SU-DHL-6 (cell line): ENCODE measurements at regions not wholly inside any gene's neighbourhood (a gene's known extent, or its start where the extent isn't known, plus 50 kb on each side); places are given as distances from the start of the nearest gene placed in this dataset.

Experiments used
- H2AFZ ChIP-seq: fragments of 200-600 bp; sonication (generic); 2 replicates; pipeline ENCODE4 v1.6.1; 2014; ENCODE audit warnings: low read depth, mild to moderate bottlenecking, moderate library complexity, mixed read lengths, antibody characterized with exemption, low read length; ENCODE audit not compliant: severe bottlenecking
- H3F3A ChIP-seq: fragments of 200-600 bp; shearing (Covaris generic); 2 replicates; pipeline ENCODE4 v1.6.0; 2016; ENCODE audit warnings: antibody characterized with exemption, mild to moderate bottlenecking; ENCODE audit not compliant: insufficient read depth
- H3K27ac ChIP-seq: fragments of 200-600 bp; sonication (generic); 2 replicates; pipeline ENCODE4 v1.5.1; 2016; ENCODE audit warnings: low read depth, mild to moderate bottlenecking, low read length, moderate library complexity, mixed read lengths
- H3K27me3 ChIP-seq: fragments of 200-600 bp; sonication (generic), shearing (Covaris generic); 2 replicates; pipeline ENCODE4 v1.6.0; 2014; ENCODE audit warnings: mild to moderate bottlenecking, low read length
- H3K36me3 ChIP-seq: fragments of 200-600 bp; sonication (generic); 2 replicates; pipeline ENCODE4 v1.6.1; 2014; ENCODE audit warnings: mild to moderate bottlenecking, low read length, mixed read lengths
- H3K4me2 ChIP-seq: fragments of 300-600, 200-600 bp; shearing (Covaris generic), sonication (generic); 2 replicates; pipeline ENCODE4 v1.6.0; 2014; ENCODE audit warnings: low read length, low read depth, mild to moderate bottlenecking; ENCODE audit not compliant: poor library complexity, severe bottlenecking
- H3K4me3 ChIP-seq: fragments of 200-600 bp; sonication (generic); 2 replicates; pipeline ENCODE4 v1.5.1; 2014; ENCODE audit warnings: antibody characterized with exemption, low read length, mild to moderate bottlenecking, mixed read lengths; ENCODE audit not compliant: insufficient read depth, poor library complexity, severe bottlenecking
- H3K79me2 ChIP-seq: fragments of 200-600 bp; sonication (generic); 2 replicates; pipeline ENCODE4 v1.6.1; 2014; ENCODE audit warnings: mild to moderate bottlenecking, low read length, moderate library complexity; ENCODE audit not compliant: insufficient read depth
- H3K9ac ChIP-seq: fragments of 200-600 bp; sonication (generic); 2 replicates; pipeline ENCODE4 v1.7.0; 2014; ENCODE audit warnings: mild to moderate bottlenecking, low read length
- H3K9me2 ChIP-seq: fragments of 200-600 bp; sonication (generic); replicated peaks from 2 replicates; pipeline ENCODE4 v1.6.1; 2014; ENCODE audit warnings: low read length; ENCODE audit not compliant: insufficient read depth
- H3K9me3 ChIP-seq: fragments of 200-600 bp; sonication (generic); 2 replicates; pipeline ENCODE4 v1.6.1; 2014; ENCODE audit warnings: low read length, mixed read lengths; ENCODE audit not compliant: insufficient read depth
- H4K20me1 ChIP-seq: fragments of 200-600 bp; sonication (generic); 2 replicates; pipeline ENCODE4 v1.6.1; 2014; ENCODE audit warnings: low read depth, mild to moderate bottlenecking, antibody characterized with exemption, low read length, moderate library complexity, mixed read lengths
- CTCF ChIP-seq: fragments of 200-600 bp; sonication (generic); IDR thresholded peaks from one replicate; pipeline ENCODE4 v1.5.1; 2017; ENCODE audit warnings: antibody characterized with exemption, mild to moderate bottlenecking, low read length, moderate library complexity; ENCODE audit not compliant: insufficient read depth, poor library complexity, severe bottlenecking
- EZH2phosphoT487 ChIP-seq: fragments of 200-600 bp; sonication (generic), shearing (Covaris generic); conservative IDR thresholded peaks from 2 replicates; pipeline ENCODE4 v1.6.1; 2018; ENCODE audit warnings: mild to moderate bottlenecking, antibody characterized with exemption, low read length, moderate library complexity, mixed read lengths

DNA sequence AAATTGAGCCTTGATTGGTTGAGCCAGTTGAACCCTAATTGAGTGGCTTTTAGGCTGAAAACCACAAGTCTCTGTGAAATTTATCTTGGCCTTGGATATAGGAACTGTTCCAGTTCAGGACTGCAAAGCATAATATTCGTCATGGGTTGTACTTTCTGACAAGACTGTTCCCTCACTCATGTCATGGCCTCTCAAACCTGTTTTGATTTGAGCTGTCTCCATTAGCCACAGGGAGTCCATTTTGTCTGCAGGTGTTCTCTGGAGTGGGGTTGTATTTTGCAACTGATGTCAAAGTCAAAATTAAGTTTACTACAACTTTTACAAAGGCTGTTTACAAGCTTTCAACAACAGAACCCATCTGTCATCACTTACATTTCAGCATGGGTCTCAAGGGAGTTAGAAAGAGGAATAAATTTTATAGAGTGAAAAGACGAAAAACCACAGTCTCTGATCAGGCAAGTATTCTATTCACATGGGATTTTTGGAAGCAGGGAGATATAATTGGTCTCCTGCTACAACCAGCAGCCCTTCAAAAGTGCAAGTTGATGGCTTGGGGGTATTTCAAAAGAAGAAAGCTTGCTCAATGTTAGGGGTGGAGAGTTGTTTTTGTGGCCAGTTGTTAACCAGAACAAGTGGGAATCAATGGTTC, 1716.3 kb downstream of the C4orf33 start:
- Histone ChIP-seq H3F3A (no peaks in the 10 kb centered on the region), H3K9me3 (no peaks in the 10 kb centered on the region), H3K79me2 (no peaks in the 10 kb centered on the region), H3K9ac (no peak overlapping the region), H3K9me2 (no peaks in the 10 kb centered on the region), H4K20me1 (no peaks in the 10 kb centered on the region), H3K4me3 (no peak overlapping the region), H3K36me3 (no peaks in the 10 kb centered on the region), H3K4me2 (no peak overlapping the region), H3K27ac (no peak overlapping the region), H3K27me3 (no peaks in the 10 kb centered on the region), H2AFZ (no peak overlapping the region)
- TF ChIP-seq EZH2phosphoT487: no peak
- TF ChIP-seq CTCF: no peak

GRCh38 chr4:130814896-130815295, 1718.9 kb downstream of the C4orf33 start:
- Histone ChIP-seq H3K36me3 (no peaks in the 10 kb centered on the region), H3K9me3 (no peaks in the 10 kb centered on the region), H3K27ac (no peak overlapping the region), H3K4me2 (no peak overlapping the region), H3K79me2 (no peaks in the 10 kb centered on the region), H4K20me1 (no peaks in the 10 kb centered on the region), H3K4me3 (no peak overlapping the region), H3F3A (no peaks in the 10 kb centered on the region), H3K9ac (no peak overlapping the region), H3K9me2 (no peaks in the 10 kb centered on the region), H2AFZ (no peak overlapping the region), H3K27me3 (no peaks in the 10 kb centered on the region)
- TF ChIP-seq EZH2phosphoT487 (no peak), CTCF (no peak)

GRCh38 chr4:130820448-130820847, 1724.5 kb downstream of the C4orf33 start:
- Histone ChIP-seq H4K20me1 (no peaks in the 10 kb centered on the region), H3K79me2 (no peaks in the 10 kb centered on the region), H3K9me3 (no peaks in the 10 kb centered on the region), H3F3A (no peaks in the 10 kb centered on the region), H3K4me3 (no peak overlapping the region), H3K36me3 (no peaks in the 10 kb centered on the region), H3K9me2 (no peaks in the 10 kb centered on the region), H2AFZ (no peak overlapping the region), H3K9ac (no peak overlapping the region), H3K4me2 (no peak overlapping the region), H3K27ac (no peak overlapping the region), H3K27me3 (no peaks in the 10 kb centered on the region)
- no peak for TF ChIP-seq CTCF
- no peak for TF ChIP-seq EZH2phosphoT487

DNA sequence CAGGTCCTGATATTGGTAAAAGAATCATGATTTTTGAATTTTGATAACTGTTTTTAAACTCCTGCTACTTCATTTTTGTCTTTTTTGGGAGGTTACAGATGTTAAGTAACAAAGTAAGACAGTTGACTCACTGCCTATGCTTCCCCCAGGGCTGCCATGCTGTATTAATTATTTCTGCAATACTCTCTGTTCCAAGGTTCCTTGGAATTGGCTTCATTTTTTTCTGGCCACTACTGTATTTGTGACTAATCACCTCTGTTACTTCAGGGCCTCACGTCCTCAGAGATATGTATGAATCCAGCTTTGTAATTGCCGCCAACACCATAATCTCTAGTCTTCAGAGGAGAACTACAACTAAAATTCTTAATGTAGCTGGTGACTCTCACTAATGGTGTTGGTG, 1729.3 kb downstream of the C4orf33 start:
- H3K27ac ChIP-seq: no peak overlapping the region
- no peaks in the 10 kb centered on the region for H3K27me3 ChIP-seq
- TF ChIP-seq EZH2phosphoT487: no peak
- no peak for TF ChIP-seq CTCF

More for the DNA sequence above, 1729.3 kb downstream of the C4orf33 start:
- H3K9ac ChIP-seq: no peak overlapping the region
- H4K20me1 ChIP-seq: no peaks in the 10 kb centered on the region
- no peaks in the 10 kb centered on the region for H3K9me2 ChIP-seq
- no peak overlapping the region for H3K4me3 ChIP-seq
- no peaks in the 10 kb centered on the region for H3K9me3 ChIP-seq
- H3K4me2 ChIP-seq: no peak overlapping the region
- no peak overlapping the region for H2AFZ ChIP-seq
- no peaks in the 10 kb centered on the region for H3K79me2 ChIP-seq
- no peaks in the 10 kb centered on the region for H3K36me3 ChIP-seq
- H3F3A ChIP-seq: no peaks in the 10 kb centered on the region
